ENCODE measurements at regions not wholly inside any gene's neighbourhood (a gene's known extent, or its start where the extent isn't known, plus 50 kb on each side); places are given as distances from the start of the nearest gene placed in this dataset.

DNA sequence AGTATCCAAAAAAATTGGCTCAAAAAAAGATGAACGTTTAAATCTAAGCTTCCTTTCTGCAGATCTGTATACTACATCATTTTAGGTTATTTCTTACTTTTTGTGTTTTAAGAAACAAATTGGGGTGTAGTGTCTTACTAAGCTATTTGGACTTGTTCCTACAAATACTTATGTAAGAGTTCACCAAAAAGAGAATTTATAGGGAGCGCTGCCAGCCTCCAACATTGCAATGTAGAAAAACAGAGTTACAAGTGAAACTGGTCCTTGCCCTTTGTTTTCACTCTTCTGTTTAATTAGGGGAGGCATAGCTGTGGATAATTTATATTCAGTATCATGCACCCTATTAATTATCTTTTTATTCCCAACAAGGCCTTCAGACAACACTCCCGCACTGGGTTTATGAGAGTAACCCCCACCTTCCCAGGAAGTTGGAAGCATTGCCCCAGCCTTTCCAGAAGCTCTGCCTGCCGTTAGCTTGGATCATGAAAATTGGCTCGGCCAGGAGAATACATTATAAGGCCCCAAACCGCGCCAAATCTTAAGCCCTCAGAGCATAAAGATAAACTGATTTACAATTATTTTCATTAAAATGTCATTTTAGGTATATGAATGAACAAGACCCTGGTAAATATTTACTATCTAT is 261.8 kb upstream of the KLF6 start:
- no peaks in the 10 kb centered on the region for H3K27me3 Mint-ChIP-seq (ENCODE audit: low read depth)
- DNase-seq (ENCODE audit: low spot score), result no peak
- H3K36me3 Mint-ChIP-seq (ENCODE audit: low read depth), result peaks cover 7% of the 10 kb centered on the region

DNA sequence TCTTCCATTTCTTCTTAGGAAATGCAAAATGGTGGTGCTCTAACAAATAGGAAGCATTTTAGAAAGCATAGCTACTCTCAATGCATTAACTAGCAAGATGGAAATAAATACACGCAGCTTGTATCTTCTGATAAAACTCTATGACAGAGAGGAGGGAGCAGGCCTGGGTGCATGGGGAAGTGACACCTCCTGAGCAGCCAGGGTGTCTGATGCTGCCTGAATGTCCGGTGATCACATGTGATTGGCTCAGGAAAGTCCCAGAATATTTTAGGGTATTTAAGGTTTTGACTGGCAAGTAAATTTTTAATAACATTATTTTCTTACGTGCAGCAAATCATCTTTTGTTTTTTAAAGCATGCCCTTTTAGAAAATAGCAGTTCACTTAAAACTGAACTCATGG is 261.0 kb upstream of the KLF6 start:
- H3K27me3 Mint-ChIP-seq (ENCODE audit: low read depth), result no peaks in the 10 kb centered on the region
- peaks cover 14% of the 10 kb centered on the region for H3K9me3 Mint-ChIP-seq (ENCODE audit: low read depth)
- H3K4me1 Mint-ChIP-seq (ENCODE audit: low read depth), result peaks cover 7% of the 10 kb centered on the region
- H3K27ac Mint-ChIP-seq (ENCODE audit: unreplicated experiment), result no peak overlapping the region
- TF ChIP-seq, protein P1, sequence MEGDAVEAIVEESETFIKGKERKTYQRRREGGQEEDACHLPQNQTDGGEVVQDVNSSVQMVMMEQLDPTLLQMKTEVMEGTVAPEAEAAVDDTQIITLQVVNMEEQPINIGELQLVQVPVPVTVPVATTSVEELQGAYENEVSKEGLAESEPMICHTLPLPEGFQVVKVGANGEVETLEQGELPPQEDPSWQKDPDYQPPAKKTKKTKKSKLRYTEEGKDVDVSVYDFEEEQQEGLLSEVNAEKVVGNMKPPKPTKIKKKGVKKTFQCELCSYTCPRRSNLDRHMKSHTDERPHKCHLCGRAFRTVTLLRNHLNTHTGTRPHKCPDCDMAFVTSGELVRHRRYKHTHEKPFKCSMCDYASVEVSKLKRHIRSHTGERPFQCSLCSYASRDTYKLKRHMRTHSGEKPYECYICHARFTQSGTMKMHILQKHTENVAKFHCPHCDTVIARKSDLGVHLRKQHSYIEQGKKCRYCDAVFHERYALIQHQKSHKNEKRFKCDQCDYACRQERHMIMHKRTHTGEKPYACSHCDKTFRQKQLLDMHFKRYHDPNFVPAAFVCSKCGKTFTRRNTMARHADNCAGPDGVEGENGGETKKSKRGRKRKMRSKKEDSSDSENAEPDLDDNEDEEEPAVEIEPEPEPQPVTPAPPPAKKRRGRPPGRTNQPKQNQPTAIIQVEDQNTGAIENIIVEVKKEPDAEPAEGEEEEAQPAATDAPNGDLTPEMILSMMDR (IDR thresholded peaks at IDR 0.05), result no peak
- H3K4me3 Mint-ChIP-seq (ENCODE audit: unreplicated experiment), result no peak overlapping the region
- no peak for DNase-seq (ENCODE audit: low spot score)
- H3K36me3 Mint-ChIP-seq (ENCODE audit: low read depth), result peaks cover 11% of the 10 kb centered on the region

More for the DNA sequence above, 261.8 kb upstream of the KLF6 start:
- TF ChIP-seq, protein P1 (IDR thresholded peaks at IDR 0.05), result no peak
- Mint-ChIP-seq H3K9me3 (ENCODE audit: low read depth) (peaks cover 9% of the 10 kb centered on the region), H3K4me3 (ENCODE audit: unreplicated experiment) (no peak overlapping the region), H3K27ac (ENCODE audit: unreplicated experiment) (no peak overlapping the region), H3K4me1 (ENCODE audit: low read depth) (peaks cover 14% of the 10 kb centered on the region)

DNA sequence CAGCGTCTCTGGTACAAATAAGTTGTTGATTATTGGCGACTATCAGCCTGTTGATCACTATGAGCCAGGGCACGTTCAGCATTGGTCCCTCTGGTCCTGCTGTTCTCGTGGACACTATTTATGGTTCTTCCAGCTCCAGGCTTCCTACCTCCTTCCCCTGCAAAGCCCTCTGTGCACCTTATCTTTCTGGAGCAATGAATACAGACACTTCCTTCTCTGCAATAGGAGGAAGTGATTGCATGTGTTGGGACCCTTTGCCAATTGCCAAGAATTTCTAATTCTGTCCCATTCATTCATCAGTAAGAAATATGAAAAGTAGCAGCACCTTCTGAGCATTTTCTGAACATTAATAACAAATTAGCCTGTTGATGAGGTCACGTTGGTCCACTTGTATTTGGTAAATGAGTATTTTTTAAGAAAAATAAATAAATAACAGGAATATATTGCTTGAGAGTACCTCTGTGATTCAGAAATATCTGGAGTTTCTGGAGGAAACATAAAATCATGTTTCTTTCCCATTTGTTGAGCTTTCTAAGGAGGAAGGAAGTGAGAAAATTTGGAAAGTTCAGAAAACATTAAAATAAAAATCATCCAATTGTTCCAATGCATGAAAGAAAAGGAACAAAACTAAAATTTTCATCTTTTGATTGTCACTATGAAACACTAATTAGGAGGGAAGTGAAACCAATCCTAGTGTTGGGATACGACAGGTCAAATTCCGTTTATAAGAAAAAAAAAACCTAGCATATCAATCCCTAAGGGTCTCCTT is 259.1 kb upstream of the KLF6 start:
- Mint-ChIP-seq H3K4me3 (ENCODE audit: unreplicated experiment) (no peak overlapping the region), H3K27me3 (ENCODE audit: low read depth) (no peaks in the 10 kb centered on the region), H3K9me3 (ENCODE audit: low read depth) (peaks cover 14% of the 10 kb centered on the region), H3K4me1 (ENCODE audit: low read depth) (no peaks in the 10 kb centered on the region), H3K27ac (ENCODE audit: unreplicated experiment) (no peak overlapping the region), H3K36me3 (ENCODE audit: low read depth) (peaks cover 11% of the 10 kb centered on the region)
- TF ChIP-seq, protein P1 (IDR thresholded peaks at IDR 0.05), result no peak
- no peak for DNase-seq (ENCODE audit: low spot score)

DNA sequence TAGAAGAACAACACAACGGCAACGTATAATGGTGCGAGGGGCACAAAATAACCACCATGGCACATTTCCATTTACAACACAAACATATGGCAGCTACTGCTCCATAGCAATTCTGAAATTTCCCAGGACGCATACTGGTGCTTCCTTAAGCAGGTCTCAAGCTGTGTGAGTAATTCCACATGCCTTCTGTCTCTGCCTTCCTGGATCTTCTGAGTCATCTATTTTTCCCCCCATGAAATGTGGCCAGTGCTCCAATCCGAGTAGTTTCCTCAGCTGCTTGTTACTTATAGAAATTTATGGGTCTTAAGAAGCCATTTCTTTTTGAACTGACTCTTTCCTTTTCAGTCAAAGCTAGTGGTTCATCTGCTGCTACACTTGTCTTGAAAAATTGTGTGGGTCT is 256.6 kb upstream of the KLF6 start:
- Mint-ChIP-seq H3K27ac (ENCODE audit: unreplicated experiment) (no peak overlapping the region), H3K4me3 (ENCODE audit: unreplicated experiment) (no peak overlapping the region), H3K4me1 (ENCODE audit: low read depth) (no peaks in the 10 kb centered on the region), H3K27me3 (ENCODE audit: low read depth) (no peaks in the 10 kb centered on the region), H3K9me3 (ENCODE audit: low read depth) (peaks cover 14% of the 10 kb centered on the region), H3K36me3 (ENCODE audit: low read depth) (peaks cover 11% of the 10 kb centered on the region)
- no peak for DNase-seq (ENCODE audit: low spot score)
- TF ChIP-seq, protein P1 (IDR thresholded peaks at IDR 0.05), result no peak

DNA sequence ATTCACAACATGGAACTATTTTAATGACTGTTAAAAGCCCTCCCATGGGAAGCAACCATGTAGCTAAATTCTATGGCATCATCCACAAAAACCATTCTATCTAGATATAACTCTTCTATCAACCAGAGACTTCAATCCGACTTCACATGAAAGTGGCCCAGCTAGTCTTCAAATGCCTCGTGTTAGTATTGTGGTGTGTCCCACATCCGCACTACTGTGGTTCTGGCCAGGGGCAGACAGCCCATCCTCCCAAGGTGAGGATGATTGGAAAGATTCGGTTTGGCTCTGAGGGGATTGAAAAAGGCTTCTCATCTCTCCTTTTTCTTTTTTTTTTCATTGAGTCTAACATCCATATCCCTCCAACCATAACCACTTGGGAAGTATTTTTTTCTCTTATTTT is 253.0 kb upstream of the KLF6 start:
- no peak overlapping the region for H3K4me3 Mint-ChIP-seq (ENCODE audit: unreplicated experiment)
- H3K27me3 Mint-ChIP-seq (ENCODE audit: low read depth), result no peaks in the 10 kb centered on the region
- H3K36me3 Mint-ChIP-seq (ENCODE audit: low read depth), result peaks cover 11% of the 10 kb centered on the region
- DNase-seq (ENCODE audit: low spot score), result no peak
- peaks cover 17% of the 10 kb centered on the region for H3K4me1 Mint-ChIP-seq (ENCODE audit: low read depth)
- H3K27ac Mint-ChIP-seq (ENCODE audit: unreplicated experiment), result no peak overlapping the region
- H3K9me3 Mint-ChIP-seq (ENCODE audit: low read depth), result peaks cover 14% of the 10 kb centered on the region
- TF ChIP-seq, protein P1 (IDR thresholded peaks at IDR 0.05), result no peak

Measured in chondrocyte (in vitro differentiated cells).